HFFc6 (cell line): ENCODE measurements at regions not wholly inside any gene's neighbourhood (a gene's known extent, or its start where the extent isn't known, plus 50 kb on each side); places are given as distances from the start of the nearest gene placed in this dataset.

ENCODE experiments used
- DNase-seq: peaks from one replicate; pipeline ENCODE4 v3.0.0-alpha.2; 2018
- H3K27ac Mint-ChIP-seq: 2 replicates; pipeline ENCODE4 v1.8.0; 2020; ENCODE audit warnings: mild to moderate bottlenecking, mixed read lengths
- H3K27me3 Mint-ChIP-seq: 2 replicates; pipeline ENCODE4 v1.8.0; 2021; ENCODE audit warnings: mild to moderate bottlenecking, moderate library complexity, mixed read lengths; ENCODE audit not compliant: insufficient read depth
- H3K36me3 Mint-ChIP-seq: 2 replicates; pipeline ENCODE4 v1.8.0; 2021; ENCODE audit warnings: low read depth, mixed read lengths
- H3K4me1 Mint-ChIP-seq: 2 replicates; pipeline ENCODE4 v1.8.0; 2020; ENCODE audit warnings: low read depth, mixed read lengths
- H3K4me3 Mint-ChIP-seq: 2 replicates; pipeline ENCODE4 v1.8.0; 2020; ENCODE audit warnings: mild to moderate bottlenecking, moderate library complexity, mixed read lengths
- H3K9me3 Mint-ChIP-seq: 2 replicates; pipeline ENCODE4 v1.8.0; 2020; ENCODE audit warnings: mild to moderate bottlenecking, mixed read lengths
- TF ChIP-seq, protein P1 (sequence below): fragments of 200-600 bp; sonication (generic); IDR thresholded peaks from 2 replicates; pipeline ENCODE4 v1.5.0; 2021; ENCODE audit warnings: antibody characterized with exemption, mild to moderate bottlenecking

GRCh38 chr5:56625541-56625940 lies 189.8 kb upstream of the MAP3K1 start:
- Mint-ChIP-seq H3K4me3 (peak overlapping the region; percentile 50), H3K27ac (peak overlapping the region; percentile 74), H3K27me3 (no peaks in the 10 kb centered on the region), H3K36me3 (peaks cover 30% of the 10 kb centered on the region), H3K4me1 (peaks cover 62% of the 10 kb centered on the region), H3K9me3 (peaks cover 31% of the 10 kb centered on the region)
- TF ChIP-seq, protein P1, sequence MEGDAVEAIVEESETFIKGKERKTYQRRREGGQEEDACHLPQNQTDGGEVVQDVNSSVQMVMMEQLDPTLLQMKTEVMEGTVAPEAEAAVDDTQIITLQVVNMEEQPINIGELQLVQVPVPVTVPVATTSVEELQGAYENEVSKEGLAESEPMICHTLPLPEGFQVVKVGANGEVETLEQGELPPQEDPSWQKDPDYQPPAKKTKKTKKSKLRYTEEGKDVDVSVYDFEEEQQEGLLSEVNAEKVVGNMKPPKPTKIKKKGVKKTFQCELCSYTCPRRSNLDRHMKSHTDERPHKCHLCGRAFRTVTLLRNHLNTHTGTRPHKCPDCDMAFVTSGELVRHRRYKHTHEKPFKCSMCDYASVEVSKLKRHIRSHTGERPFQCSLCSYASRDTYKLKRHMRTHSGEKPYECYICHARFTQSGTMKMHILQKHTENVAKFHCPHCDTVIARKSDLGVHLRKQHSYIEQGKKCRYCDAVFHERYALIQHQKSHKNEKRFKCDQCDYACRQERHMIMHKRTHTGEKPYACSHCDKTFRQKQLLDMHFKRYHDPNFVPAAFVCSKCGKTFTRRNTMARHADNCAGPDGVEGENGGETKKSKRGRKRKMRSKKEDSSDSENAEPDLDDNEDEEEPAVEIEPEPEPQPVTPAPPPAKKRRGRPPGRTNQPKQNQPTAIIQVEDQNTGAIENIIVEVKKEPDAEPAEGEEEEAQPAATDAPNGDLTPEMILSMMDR = no peak
- peak; percentile 74 for DNase-seq

DNA sequence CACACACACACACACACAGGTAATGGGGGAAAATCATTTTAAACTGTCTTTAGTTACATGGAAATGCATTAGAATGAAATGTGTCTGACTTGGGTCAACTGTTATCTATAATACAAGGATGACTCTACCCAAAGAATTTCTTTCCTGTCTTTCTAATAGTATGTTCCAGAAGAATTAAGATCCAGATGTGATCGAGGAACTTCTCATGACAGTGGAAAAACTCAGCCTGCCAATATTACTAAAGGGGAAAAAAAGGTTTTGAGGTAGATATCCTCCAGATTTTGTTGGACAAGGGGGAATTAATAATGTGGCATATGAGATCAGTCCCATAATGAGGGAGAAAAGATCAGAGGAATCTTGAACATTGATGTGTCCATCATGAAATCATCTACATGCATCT lies 190.6 kb upstream of the MAP3K1 start:
- peaks cover 26% of the 10 kb centered on the region for H3K9me3 Mint-ChIP-seq
- TF ChIP-seq, protein P1 = no peak
- no peak overlapping the region for H3K4me3 Mint-ChIP-seq
- no peak for DNase-seq
- H3K27ac Mint-ChIP-seq = 0 out of 2 replicates have a peak overlapping the region, but pooled peaks have one; percentile 14
- peaks cover 64% of the 10 kb centered on the region for H3K4me1 Mint-ChIP-seq
- peaks cover 25% of the 10 kb centered on the region for H3K36me3 Mint-ChIP-seq
- H3K27me3 Mint-ChIP-seq = no peaks in the 10 kb centered on the region

DNA sequence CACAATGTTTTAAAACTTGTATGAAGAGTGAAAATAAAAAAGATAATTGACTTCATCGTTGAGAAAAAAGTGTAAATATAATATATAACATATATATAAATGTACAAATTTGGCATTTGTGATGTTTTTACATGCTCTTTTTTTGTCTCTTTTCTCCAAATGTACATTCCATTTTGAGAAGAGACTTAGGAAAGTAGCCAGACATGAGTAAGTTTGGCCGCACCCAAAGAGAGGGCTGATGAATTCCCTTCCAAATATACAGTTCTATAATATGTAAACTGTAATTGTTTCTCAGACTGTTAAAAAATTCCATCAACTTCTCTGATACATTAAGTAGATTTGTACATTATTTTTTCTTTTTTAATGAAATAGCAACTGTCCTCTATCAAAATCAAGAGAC lies 193.2 kb upstream of the MAP3K1 start:
- no peak overlapping the region; the same call in 1 of the 2 replicates for H3K4me3 Mint-ChIP-seq
- no peaks in the 10 kb centered on the region for H3K27me3 Mint-ChIP-seq
- H3K27ac Mint-ChIP-seq = peak overlapping the region; percentile 27

DNA sequence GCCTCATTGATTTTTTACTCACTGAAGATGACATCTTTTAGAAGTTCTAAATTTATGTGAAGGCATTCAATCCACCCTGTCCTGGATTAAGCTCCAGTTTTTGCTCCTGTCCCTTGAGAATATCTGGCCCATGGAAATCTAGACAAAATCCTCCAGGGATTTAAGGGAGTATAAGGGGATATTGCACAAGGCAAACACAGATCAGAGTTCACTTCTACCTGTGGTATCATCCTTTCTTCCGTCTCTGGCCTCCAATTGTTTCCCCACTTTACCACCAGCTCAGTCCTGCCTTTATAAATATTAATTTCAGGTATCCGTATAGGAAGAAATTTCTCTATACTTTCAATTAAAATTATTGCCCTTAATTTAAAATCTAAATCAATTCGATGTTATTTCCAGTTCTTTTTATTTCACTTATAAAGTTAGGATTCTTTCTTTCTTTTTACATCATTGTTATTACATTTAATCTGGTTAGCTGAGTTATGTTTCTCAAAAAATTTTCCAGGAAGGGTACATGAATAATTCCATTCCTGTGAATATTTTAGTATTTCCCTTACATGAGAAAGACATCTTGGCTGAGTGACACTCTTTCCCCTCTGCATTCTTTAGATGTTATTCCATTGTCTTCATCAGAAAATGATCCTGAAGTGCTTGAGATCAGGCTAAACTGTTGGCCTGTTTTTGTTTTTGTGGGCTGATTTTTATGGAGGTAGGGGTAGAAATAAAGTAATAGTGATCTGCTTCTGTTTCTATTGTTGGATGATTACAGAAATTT lies 194.3 kb upstream of the MAP3K1 start:
- peak overlapping the region; percentile 59 for H3K27ac Mint-ChIP-seq
- H3K36me3 Mint-ChIP-seq = 0 out of 2 replicates have a peak, but pooled peaks cover 3% of the 10 kb centered on the region
- peak overlapping the region; percentile 20 for H3K4me3 Mint-ChIP-seq
- peaks cover 54% of the 10 kb centered on the region for H3K4me1 Mint-ChIP-seq
- TF ChIP-seq, protein P1 = no peak
- no peaks in the 10 kb centered on the region for H3K27me3 Mint-ChIP-seq
- no peak for DNase-seq
- peaks cover 18% of the 10 kb centered on the region for H3K9me3 Mint-ChIP-seq

More for the DNA sequence above, 193.2 kb upstream of the MAP3K1 start:
- Mint-ChIP-seq H3K4me1 (peaks cover 63% of the 10 kb centered on the region), H3K9me3 (peaks cover 19% of the 10 kb centered on the region), H3K36me3 (0 out of 2 replicates have a peak, but pooled peaks cover 8% of the 10 kb centered on the region)
- TF ChIP-seq, protein P1 = no peak
- DNase-seq = no peak

DNA sequence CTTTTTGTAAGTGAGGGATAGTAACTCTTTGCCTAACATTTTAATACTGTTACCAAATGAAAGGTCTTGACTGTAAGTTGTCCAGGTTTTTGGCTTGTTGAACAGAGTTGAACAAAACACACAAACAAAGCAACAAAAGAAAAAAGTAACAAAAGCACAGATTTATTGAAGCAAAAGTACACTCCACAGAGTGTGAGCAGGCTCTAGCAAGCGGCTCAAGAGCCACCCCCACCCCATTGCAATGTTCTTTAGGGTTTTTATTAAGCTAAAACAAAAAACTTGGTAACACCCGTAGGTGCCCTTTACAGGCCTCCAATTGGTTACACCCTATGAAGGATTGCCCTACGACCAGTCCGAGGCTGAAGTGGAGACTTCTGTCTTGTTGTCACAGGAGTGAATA lies 197.4 kb upstream of the MAP3K1 start:
- H3K27ac Mint-ChIP-seq = no peak overlapping the region
- H3K27me3 Mint-ChIP-seq = peaks cover 3% of the 10 kb centered on the region; the same call in 1 of the 2 replicates
- peaks cover 44% of the 10 kb centered on the region for H3K4me1 Mint-ChIP-seq
- H3K9me3 Mint-ChIP-seq = peaks cover 18% of the 10 kb centered on the region
- TF ChIP-seq, protein P1 = no peak
- DNase-seq = no peak
- H3K4me3 Mint-ChIP-seq = no peak overlapping the region
- no peaks in the 10 kb centered on the region for H3K36me3 Mint-ChIP-seq
